Mucosa of descending colon (tissue), 3 donors: ENCODE measurements at regions not wholly inside any gene's neighbourhood (a gene's known extent, or its start where the extent isn't known, plus 50 kb on each side); places are given as distances from the start of the nearest gene placed in this dataset.
A peak's percentile ranks its signal among the peaks of the same experiment; 100 is the strongest.
"Not testable (repeated sequence)": the region's sequence is repeated elsewhere in the genome, so short reads cannot be mapped to it uniquely, and the experiment has no call there.

Source experiments
- ATAC-seq: fragments of 200-7000 bp; cut with Tn5 transposase; one replicate; pipeline ENCODE4 v1.9.1; 2020; ENCODE audit warnings: mild to moderate bottlenecking, moderate library complexity
- DNase-seq, 3 donors: peaks; one replicate each; pipeline ENCODE4 v3.0.0-alpha.2; 2020
- H3K36me3 ChIP-seq: fragments of 200-600 bp; one replicate; pipeline ENCODE4 v1.8.0; 2021; ENCODE audit warnings: low read depth, mild to moderate bottlenecking
- H3K4me1 ChIP-seq: fragments of 200-600 bp; one replicate; pipeline ENCODE4 v1.8.0; 2021; ENCODE audit warnings: low read depth, mild to moderate bottlenecking
- H3K4me3 ChIP-seq: fragments of 200-600 bp; one replicate; pipeline ENCODE4 v1.8.0; 2021; ENCODE audit warnings: mild to moderate bottlenecking
- H3K9me3 ChIP-seq: fragments of 200-600 bp; one replicate; pipeline ENCODE4 v1.8.0; 2021; ENCODE audit warnings: mild to moderate bottlenecking
- intact Hi-C, 2 donors: fragments of 100-400 bp; cut with DNase I in 1 of 2; cut with micrococcal nuclease in 1 of 2; formaldehyde crosslinking; loops; one replicate each; pipeline versions ENCODE4 v1.11.0 to v1.11.1; 2022; cut with DNase I, micrococcal nuclease
- TF ChIP-seq, protein P1 (sequence below): fragments of 200-600 bp; IDR thresholded peaks from one replicate; pipeline ENCODE4 v1.8.0; 2022; ENCODE audit warnings: antibody characterized with exemption, mild to moderate bottlenecking
- donor health status: DM: no; HTN: no; CAD: no; lungs with moderate emphysema.
- donor health status: DM: no; HTN: no; CAD: no.
- donor health status: DM: no; HTN: yes; CAD: no.

DNA sequence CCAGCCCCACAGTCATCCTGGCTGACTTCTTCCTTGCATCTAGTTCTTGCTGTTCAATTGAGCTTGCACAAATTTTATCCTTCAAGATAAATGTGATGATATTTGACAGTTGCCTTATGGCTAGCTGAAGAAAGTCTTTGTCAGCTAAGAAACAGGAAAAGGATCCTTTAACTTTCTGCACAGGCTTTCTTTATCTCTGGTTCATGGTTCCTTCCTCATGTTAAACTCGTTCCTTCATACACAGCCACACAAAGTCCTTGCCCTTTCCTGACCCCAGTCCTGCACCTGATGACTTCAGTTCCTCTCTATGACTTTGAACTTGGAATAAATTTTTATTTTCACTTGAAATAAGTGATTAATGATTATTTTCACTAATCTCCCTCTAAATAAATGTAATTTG, 132.5 kb upstream of the PRSS3 start:
- DNase-seq, result no peak
- TF ChIP-seq, protein P1, sequence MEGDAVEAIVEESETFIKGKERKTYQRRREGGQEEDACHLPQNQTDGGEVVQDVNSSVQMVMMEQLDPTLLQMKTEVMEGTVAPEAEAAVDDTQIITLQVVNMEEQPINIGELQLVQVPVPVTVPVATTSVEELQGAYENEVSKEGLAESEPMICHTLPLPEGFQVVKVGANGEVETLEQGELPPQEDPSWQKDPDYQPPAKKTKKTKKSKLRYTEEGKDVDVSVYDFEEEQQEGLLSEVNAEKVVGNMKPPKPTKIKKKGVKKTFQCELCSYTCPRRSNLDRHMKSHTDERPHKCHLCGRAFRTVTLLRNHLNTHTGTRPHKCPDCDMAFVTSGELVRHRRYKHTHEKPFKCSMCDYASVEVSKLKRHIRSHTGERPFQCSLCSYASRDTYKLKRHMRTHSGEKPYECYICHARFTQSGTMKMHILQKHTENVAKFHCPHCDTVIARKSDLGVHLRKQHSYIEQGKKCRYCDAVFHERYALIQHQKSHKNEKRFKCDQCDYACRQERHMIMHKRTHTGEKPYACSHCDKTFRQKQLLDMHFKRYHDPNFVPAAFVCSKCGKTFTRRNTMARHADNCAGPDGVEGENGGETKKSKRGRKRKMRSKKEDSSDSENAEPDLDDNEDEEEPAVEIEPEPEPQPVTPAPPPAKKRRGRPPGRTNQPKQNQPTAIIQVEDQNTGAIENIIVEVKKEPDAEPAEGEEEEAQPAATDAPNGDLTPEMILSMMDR, result no peak

DNA sequence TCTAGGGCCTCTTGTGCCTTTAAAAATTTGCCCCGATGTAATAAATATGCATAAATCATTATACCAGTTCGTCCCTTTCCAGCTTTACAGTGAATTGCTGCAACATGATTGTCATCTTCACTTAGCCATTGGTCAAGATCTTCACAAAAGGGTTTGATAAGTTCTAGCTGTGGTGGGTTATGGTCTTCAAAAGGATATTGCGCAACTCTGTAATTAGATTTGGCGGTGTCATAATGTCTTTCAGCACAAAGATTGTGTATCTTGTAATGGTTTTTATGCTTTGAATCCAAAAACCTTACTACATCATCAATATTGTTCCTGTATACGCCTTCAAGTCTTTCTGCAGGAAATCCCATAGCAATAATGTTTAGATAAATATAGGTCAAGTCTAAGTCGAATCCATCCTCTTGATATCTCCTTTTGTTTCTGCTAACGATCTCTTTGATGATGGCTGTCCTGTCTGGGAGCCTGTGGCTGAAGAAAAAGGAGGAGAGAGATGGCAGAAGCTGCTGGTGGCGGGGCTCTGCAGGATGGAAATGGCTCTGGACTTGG, 119.1 kb upstream of the PRSS3 start:
- DNase-seq, H3K36me3 ChIP-seq, intact Hi-C loops, H3K4me3 ChIP-seq, H3K9me3 ChIP-seq, ATAC-seq, H3K4me1 ChIP-seq: not testable (repeated sequence)

More for the DNA sequence above, 132.5 kb upstream of the PRSS3 start:
- Histone ChIP-seq H3K4me1 (no peaks in the 10 kb centered on the region), H3K36me3 (no peaks in the 10 kb centered on the region), H3K4me3 (no peak overlapping the region), H3K9me3 (no peaks in the 10 kb centered on the region)
- no peak for ATAC-seq
- intact Hi-C loops, result no loop called here

DNA sequence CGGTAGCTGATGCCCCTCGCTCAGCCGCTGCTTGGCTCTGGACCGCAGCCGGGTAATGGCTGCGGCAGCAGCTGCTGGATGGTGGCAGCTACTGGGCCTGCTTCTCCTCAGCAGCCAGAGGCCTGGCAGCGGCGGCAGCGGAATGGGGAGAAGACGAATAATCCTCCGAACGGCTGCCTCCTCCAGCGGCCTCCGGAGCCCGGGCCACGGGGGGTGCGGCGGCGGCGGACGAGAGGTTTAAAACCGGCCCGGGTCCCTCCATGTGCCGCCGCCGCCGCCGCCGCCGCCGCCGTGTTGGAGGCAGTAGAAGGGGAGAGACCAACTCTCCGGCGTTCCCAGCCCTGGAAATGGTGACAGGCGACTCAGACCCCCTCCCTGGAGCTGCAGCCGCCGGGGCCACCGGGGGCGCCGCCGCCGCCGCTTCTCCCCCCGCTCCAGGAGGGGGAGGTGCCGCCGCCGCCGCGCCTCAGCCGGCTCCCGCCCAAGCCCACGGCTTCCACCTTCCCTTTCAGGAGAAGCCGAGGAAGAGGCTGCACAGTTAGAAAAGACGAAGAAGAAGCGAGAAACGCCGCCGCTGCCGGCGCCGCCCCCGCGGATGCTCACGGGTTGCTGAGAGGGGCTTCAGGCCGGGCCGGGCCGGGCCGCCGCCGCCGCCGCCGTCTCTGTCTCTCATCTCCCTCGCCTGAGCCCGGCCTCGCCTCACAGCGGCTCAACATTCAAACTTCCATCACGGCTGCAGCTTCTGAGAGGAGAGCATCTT, 118.4 kb upstream of the PRSS3 start:
- H3K9me3 ChIP-seq, result no peaks in the 10 kb centered on the region
- no peaks in the 10 kb centered on the region for H3K36me3 ChIP-seq
- ATAC-seq, result peak; percentile 66
- TF ChIP-seq, protein P1, result no peak
- intact Hi-C loops, result no loop called here
- peak; percentile 18 to 41 (median 31) for DNase-seq
- peak overlapping the region; percentile 14 for H3K4me3 ChIP-seq
- peaks cover 3% of the 10 kb centered on the region for H3K4me1 ChIP-seq

DNA sequence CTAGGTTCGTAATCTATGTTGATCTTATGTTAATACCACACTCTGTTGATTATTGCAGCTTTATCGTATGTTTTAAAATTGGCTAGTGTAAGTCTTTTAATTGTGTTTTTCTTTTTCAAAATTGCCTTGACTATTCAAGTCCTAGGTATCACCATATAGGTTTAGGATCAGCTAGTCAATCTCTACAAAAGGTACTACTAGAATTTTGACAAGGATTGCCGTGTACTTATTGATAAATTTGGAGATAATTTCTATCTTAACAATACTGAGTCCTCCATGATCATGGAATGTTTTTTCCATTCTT, 117.9 kb upstream of the PRSS3 start:
- intact Hi-C loops, result no loop called here
- ATAC-seq (no peak), DNase-seq (no peak)
- TF ChIP-seq, protein P1, result no peak
- Histone ChIP-seq H3K9me3 (no peaks in the 10 kb centered on the region), H3K4me3 (no peak overlapping the region), H3K4me1 (peaks cover 3% of the 10 kb centered on the region), H3K36me3 (no peaks in the 10 kb centered on the region)

DNA sequence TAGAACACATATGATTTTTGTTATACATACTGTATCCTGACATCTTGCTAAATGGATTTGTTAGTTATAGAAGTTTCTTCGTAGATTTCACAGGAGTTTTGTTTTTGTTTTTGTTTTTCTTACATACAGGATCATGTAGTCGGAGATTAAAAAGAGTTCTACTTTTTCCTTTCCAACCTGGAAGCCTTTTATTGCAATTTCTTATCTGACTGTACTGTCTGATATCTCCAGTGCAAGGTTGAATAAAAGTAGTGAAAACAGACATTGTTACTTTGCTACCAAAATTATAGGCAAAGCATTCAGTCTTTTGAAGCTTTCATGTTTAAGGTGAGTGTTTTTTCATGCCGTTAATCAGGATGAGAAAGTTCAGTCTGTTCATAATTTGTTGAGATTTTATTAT, 117.4 kb upstream of the PRSS3 start:
- ATAC-seq (no peak), DNase-seq (no peak)
- intact Hi-C loops, result no loop called here
- Histone ChIP-seq H3K4me1 (peaks cover 3% of the 10 kb centered on the region), H3K4me3 (no peak overlapping the region), H3K9me3 (no peaks in the 10 kb centered on the region), H3K36me3 (no peaks in the 10 kb centered on the region)
- TF ChIP-seq, protein P1, result no peak

DNA sequence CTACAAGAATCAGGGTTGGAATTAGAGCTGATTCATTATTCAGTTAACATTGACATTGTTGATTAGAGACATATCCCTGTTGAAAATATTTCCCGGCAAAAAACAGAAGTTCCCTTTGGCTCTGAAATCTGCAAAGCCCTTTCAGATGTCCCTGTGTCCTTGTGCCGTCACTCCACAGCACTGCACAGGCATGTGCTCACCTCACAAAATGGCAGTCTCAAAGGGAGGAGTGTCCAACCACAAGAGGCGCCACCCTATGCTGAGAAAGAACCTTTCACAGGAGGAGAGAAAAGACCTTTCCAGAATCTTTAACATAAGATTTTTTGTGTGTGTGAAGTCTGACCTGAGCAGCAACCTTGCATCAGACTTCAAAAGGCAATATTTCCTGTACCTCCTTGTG, 112.8 kb upstream of the PRSS3 start:
- no peaks in the 10 kb centered on the region for H3K9me3 ChIP-seq
- H3K4me3 ChIP-seq, result no peak overlapping the region
- H3K4me1 ChIP-seq, result no peaks in the 10 kb centered on the region
- TF ChIP-seq, protein P1, result no peak
- DNase-seq (no peak), ATAC-seq (no peak)
- H3K36me3 ChIP-seq, result no peaks in the 10 kb centered on the region
- intact Hi-C loops, result no loop called here
